T-helper 1 cell treated with Interleukin-12 subunit alpha and Interleukin-12 subunit beta and Interleukin-4 antibody, amounts not matched to agents 30 ng/mL and 1 ng/mL, for 36 hours (primary cell): ENCODE measurements at regions not wholly inside any gene's neighbourhood (a gene's known extent, or its start where the extent isn't known, plus 50 kb on each side); places are given as distances from the start of the nearest gene placed in this dataset.

Experiments
- intact Hi-C: fragments of 100-400 bp; cut with micrococcal nuclease; formaldehyde crosslinking; loops from one replicate; pipeline ENCODE4 v1.15.1; 2024

DNA sequence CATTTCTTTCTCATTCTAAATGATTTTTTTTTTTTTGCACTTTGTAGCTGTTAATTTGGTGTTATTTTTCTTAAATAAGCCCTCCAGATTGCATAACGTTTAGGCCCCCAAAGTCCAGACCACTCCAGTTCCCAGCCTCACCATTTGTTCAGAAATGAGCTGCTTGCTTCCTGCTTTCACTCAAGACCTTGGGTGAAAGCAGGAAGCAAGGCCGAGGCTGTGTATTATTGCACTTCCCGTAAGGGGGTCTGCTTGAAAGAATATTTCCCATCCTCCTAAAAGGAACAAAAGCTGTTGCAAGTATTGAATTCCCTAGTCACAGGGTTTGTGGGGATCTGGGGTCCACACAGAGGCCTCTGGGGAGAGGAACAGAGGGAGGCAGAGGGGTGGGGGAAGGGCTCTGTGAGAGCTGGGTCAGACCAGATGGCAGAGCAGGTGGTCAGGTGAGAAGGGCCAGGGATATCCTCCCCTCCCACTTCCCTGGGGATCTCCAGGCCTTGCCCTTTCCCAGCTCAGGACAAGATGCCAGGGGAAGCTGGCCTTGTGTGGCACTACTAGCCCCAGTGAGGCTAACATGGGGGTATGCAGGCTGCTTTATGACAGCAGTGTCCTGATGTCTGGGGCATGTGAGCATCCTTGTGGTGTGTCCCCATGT is 51.6 kb upstream of the MYEOV start:
- intact Hi-C loops = loop anchor here (5.0 kb wide), 1 partner anchor 140 kb away; no protein-coding TSS in a partner anchor

DNA sequence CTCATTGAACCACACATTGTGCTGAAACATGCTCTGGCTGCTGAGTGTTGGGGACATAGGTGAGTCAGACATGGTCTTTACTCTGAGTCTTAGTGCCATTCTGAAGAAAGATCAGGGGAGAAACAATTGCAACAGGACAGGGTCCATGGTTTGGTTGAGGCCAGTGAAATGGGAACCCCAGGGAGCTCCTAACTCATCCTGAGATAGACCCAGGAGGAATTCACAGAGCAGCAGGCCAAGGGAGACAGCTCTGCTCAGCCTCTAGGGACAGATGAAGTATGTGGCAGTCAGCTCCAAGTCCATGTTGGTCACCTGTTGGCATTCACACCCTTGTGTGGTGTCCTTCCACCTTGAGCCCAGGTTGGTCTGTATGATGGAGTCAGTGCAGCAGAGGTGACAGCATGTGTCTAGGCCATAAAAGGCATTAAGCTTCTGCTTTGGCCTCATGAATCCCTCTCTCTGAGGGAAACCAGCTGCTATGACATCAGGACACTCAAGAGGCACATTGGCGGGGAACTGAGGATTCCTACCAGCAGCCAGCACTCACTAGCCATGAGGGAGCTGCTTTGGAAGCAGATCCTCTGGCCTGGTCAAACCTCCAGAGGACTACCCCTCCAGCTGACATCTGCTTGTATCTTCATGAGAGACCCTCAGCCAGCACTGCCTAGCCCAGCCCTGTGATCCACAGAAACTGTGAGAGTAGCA is 50.3 kb upstream of the MYEOV start:
- intact Hi-C loops = loop anchor here (5.0 kb wide), 1 partner anchor 141 kb away; no protein-coding TSS in a partner anchor
